ENCODE measurements at regions not wholly inside any gene's neighbourhood (a gene's known extent, or its start where the extent isn't known, plus 50 kb on each side); places are given as distances from the start of the nearest gene placed in this dataset.

DNA sequence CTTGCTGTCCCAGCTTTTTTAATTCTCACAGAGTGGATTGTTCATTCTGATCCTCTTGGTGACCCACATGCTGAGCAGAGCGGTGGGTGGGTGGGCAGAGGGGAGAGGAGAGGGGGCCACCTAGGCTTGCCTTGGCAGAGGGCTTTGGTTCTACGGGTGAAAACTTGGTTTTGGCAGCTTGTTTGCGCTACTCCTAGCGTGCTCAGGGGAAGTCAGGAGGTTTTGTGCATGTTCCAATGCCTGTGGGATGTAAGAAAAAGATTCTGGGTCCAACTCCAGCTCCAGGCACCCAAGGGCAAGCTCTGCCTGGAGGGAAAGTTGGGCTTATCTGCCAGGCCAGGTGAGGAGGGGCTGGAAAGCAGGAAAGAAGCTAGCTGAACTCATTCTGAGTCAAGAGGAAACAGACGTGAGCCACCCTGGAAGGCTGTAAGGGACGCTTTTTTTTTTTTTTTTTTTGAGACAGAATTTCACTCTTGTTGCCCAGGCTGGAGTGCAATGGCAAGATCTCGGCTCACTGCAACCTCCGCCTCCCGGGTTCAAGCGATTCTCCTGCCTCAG is 169.1 kb downstream of the WSCD1 start (continued):
- TF ChIP-seq, protein P1, sequence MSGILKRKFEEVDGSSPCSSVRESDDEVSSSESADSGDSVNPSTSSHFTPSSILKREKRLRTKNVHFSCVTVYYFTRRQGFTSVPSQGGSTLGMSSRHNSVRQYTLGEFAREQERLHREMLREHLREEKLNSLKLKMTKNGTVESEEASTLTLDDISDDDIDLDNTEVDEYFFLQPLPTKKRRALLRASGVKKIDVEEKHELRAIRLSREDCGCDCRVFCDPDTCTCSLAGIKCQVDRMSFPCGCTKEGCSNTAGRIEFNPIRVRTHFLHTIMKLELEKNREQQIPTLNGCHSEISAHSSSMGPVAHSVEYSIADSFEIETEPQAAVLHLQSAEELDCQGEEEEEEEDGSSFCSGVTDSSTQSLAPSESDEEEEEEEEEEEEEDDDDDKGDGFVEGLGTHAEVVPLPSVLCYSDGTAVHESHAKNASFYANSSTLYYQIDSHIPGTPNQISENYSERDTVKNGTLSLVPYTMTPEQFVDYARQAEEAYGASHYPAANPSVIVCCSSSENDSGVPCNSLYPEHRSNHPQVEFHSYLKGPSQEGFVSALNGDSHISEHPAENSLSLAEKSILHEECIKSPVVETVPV (CRISPR knock-in tag; IDR thresholded peaks at IDR 0.05) = no peak
- TF ChIP-seq, protein P2, sequence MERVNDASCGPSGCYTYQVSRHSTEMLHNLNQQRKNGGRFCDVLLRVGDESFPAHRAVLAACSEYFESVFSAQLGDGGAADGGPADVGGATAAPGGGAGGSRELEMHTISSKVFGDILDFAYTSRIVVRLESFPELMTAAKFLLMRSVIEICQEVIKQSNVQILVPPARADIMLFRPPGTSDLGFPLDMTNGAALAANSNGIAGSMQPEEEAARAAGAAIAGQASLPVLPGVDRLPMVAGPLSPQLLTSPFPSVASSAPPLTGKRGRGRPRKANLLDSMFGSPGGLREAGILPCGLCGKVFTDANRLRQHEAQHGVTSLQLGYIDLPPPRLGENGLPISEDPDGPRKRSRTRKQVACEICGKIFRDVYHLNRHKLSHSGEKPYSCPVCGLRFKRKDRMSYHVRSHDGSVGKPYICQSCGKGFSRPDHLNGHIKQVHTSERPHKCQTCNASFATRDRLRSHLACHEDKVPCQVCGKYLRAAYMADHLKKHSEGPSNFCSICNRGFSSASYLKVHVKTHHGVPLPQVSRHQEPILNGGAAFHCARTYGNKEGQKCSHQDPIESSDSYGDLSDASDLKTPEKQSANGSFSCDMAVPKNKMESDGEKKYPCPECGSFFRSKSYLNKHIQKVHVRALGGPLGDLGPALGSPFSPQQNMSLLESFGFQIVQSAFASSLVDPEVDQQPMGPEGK (CRISPR knock-in tag; IDR thresholded peaks at IDR 0.05; ENCODE audit: borderline replicate concordance) = no peak
- TF ChIP-seq BACH2 (CRISPR knock-in tag; IDR thresholded peaks at IDR 0.05; ENCODE audit: borderline replicate concordance) (no peak), TCF4 (CRISPR knock-in tag; IDR thresholded peaks at IDR 0.05; ENCODE audit: borderline replicate concordance) (no peak)
- TF ChIP-seq, protein P3, sequence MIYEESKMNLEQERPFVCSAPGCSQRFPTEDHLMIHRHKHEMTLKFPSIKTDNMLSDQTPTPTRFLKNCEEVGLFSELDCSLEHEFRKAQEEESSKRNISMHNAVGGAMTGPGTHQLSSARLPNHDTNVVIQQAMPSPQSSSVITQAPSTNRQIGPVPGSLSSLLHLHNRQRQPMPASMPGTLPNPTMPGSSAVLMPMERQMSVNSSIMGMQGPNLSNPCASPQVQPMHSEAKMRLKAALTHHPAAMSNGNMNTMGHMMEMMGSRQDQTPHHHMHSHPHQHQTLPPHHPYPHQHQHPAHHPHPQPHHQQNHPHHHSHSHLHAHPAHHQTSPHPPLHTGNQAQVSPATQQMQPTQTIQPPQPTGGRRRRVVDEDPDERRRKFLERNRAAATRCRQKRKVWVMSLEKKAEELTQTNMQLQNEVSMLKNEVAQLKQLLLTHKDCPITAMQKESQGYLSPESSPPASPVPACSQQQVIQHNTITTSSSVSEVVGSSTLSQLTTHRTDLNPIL (CRISPR knock-in tag; IDR thresholded peaks at IDR 0.05; ENCODE audit: low read depth) = no peak

DNA sequence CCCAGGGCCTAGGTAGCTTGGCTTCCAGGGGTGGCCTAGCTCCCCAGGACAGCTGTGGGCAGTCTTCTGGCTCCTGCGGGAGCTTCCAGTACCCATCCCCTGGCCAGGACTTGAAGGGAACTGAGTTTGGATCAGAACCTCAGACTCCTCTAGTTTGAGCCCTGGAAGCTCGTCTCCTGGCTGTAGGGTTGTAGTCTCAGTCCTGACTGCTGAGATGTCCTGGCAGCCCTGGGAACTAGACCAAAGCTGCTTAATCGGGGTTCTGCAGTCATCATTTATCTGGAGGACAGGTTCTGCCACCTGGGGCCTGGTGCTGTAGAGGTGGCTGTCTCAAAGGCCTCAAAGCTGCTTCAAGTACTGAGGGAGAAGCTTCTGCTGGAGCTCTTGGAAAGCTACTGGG is 163.7 kb downstream of the WSCD1 start:
- no peak for ATAC-seq
- TF ChIP-seq RARB (CRISPR knock-in tag; IDR thresholded peaks at IDR 0.05) (no peak), ZC3H10 (CRISPR knock-in tag; IDR thresholded peaks at IDR 0.05) (no peak), ZFP30 (CRISPR knock-in tag; IDR thresholded peaks at IDR 0.05) (no peak), ZFP3 (CRISPR knock-in tag; IDR thresholded peaks at IDR 0.05) (no peak), CSDC2 (CRISPR knock-in tag; IDR thresholded peaks at IDR 0.05) (no peak), ZNF8 (CRISPR knock-in tag; IDR thresholded peaks at IDR 0.05) (no peak), BACH2 (CRISPR knock-in tag; IDR thresholded peaks at IDR 0.05; ENCODE audit: borderline replicate concordance) (no peak), ZNF70 (CRISPR knock-in tag; IDR thresholded peaks at IDR 0.05) (no peak), ZNF565 (CRISPR knock-in tag; conservative IDR thresholded peaks at IDR 0.05; ENCODE audit: low read depth) (no peak), PPARA (CRISPR knock-in tag; IDR thresholded peaks at IDR 0.05; ENCODE audit: borderline replicate concordance) (no peak), SNAI2 (CRISPR knock-in tag; IDR thresholded peaks at IDR 0.05) (no peak), GLIS3 (CRISPR knock-in tag; IDR thresholded peaks at IDR 0.05) (no peak), TCF4 (CRISPR knock-in tag; IDR thresholded peaks at IDR 0.05; ENCODE audit: borderline replicate concordance) (no peak), TOX (CRISPR knock-in tag; IDR thresholded peaks at IDR 0.05; ENCODE audit: borderline replicate concordance) (no peak), ESRRG (CRISPR knock-in tag; IDR thresholded peaks at IDR 0.05) (no peak)
- TF ChIP-seq, protein P3 (CRISPR knock-in tag; IDR thresholded peaks at IDR 0.05; ENCODE audit: low read depth) = no peak
- TF ChIP-seq, protein P2 (CRISPR knock-in tag; IDR thresholded peaks at IDR 0.05; ENCODE audit: borderline replicate concordance) = no peak
- TF ChIP-seq, protein P4, sequence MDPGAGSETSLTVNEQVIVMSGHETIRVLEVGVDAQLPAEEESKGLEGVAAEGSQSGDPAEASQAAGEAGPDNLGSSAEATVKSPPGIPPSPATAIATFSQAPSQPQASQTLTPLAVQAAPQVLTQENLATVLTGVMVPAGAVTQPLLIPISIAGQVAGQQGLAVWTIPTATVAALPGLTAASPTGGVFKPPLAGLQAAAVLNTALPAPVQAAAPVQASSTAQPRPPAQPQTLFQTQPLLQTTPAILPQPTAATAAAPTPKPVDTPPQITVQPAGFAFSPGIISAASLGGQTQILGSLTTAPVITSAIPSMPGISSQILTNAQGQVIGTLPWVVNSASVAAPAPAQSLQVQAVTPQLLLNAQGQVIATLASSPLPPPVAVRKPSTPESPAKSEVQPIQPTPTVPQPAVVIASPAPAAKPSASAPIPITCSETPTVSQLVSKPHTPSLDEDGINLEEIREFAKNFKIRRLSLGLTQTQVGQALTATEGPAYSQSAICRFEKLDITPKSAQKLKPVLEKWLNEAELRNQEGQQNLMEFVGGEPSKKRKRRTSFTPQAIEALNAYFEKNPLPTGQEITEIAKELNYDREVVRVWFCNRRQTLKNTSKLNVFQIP (CRISPR knock-in tag; IDR thresholded peaks at IDR 0.05; ENCODE audit: borderline replicate concordance, low read depth) = no peak
- TF ChIP-seq, protein P5, sequence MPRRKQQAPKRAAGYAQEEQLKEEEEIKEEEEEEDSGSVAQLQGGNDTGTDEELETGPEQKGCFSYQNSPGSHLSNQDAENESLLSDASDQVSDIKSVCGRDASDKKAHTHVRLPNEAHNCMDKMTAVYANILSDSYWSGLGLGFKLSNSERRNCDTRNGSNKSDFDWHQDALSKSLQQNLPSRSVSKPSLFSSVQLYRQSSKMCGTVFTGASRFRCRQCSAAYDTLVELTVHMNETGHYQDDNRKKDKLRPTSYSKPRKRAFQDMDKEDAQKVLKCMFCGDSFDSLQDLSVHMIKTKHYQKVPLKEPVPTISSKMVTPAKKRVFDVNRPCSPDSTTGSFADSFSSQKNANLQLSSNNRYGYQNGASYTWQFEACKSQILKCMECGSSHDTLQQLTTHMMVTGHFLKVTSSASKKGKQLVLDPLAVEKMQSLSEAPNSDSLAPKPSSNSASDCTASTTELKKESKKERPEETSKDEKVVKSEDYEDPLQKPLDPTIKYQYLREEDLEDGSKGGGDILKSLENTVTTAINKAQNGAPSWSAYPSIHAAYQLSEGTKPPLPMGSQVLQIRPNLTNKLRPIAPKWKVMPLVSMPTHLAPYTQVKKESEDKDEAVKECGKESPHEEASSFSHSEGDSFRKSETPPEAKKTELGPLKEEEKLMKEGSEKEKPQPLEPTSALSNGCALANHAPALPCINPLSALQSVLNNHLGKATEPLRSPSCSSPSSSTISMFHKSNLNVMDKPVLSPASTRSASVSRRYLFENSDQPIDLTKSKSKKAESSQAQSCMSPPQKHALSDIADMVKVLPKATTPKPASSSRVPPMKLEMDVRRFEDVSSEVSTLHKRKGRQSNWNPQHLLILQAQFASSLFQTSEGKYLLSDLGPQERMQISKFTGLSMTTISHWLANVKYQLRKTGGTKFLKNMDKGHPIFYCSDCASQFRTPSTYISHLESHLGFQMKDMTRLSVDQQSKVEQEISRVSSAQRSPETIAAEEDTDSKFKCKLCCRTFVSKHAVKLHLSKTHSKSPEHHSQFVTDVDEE (CRISPR knock-in tag; IDR thresholded peaks at IDR 0.05) = no peak

Measured in SK-N-SH treated with all-trans-retinoic acid at 6 μM for 48 hours (cell line).